ENCODE measurements at regions not wholly inside any gene's neighbourhood (a gene's known extent, or its start where the extent isn't known, plus 50 kb on each side); places are given as distances from the start of the nearest gene placed in this dataset.

GRCh38 chr14:82647088-82647810 is 1113.6 kb upstream of the SEL1L start:
- intact Hi-C loops (cut with DNase I), result no loop called here
- no peak for DNase-seq

GRCh38 chr14:82655770-82656169 is 1122.1 kb upstream of the SEL1L start:
- Histone ChIP-seq H3K4me3 (no peak overlapping the region), H3K27me3 (no peaks in the 10 kb centered on the region), H3K36me3 (no peaks in the 10 kb centered on the region), H3K27ac (no peak overlapping the region), H3K9me3 (no peaks in the 10 kb centered on the region), H3K4me1 (no peaks in the 10 kb centered on the region)
- intact Hi-C loops (cut with DNase I), result no loop called here
- DNase-seq, result no peak
- TF ChIP-seq POLR2A (IDR thresholded peaks at IDR 0.05) (no peak), EP300 (IDR thresholded peaks at IDR 0.05) (no peak)
- 70 to 87% methylated on average over 1 of the region's 1 CpG for WGBS, 2 donors

More at GRCh38 chr14:82647088-82647810, 1113.6 kb upstream of the SEL1L start:
- TF ChIP-seq CTCF (IDR thresholded peaks at IDR 0.05), result no peak
- no peak for TF ChIP-seq EP300 (IDR thresholded peaks at IDR 0.05)
- TF ChIP-seq POLR2A (IDR thresholded peaks at IDR 0.05), result no peak
- TF ChIP-seq POLR2AphosphoS5 (IDR thresholded peaks at IDR 0.05), result no peak
- no peaks in the 10 kb centered on the region for H3K36me3 ChIP-seq
- no peak overlapping the region for H3K4me3 ChIP-seq
- H3K4me1 ChIP-seq, result no peaks in the 10 kb centered on the region
- no peaks in the 10 kb centered on the region for H3K27me3 ChIP-seq
- H3K9me3 ChIP-seq, result no peaks in the 10 kb centered on the region
- WGBS, 2 donors, result 73 to 84% methylated on average over 5 of the region's 5 CpGs
- H3K27ac ChIP-seq, result no peak overlapping the region

- no peaks in the 10 kb centered on the region for H3K27me3 ChIP-seq
- H3K4me1 ChIP-seq, result no peaks in the 10 kb centered on the region
- DNase-seq, result no peak
- H3K27ac ChIP-seq, result no peak overlapping the region
- no peak for TF ChIP-seq POLR2AphosphoS5 (IDR thresholded peaks at IDR 0.05)
- TF ChIP-seq CTCF (IDR thresholded peaks at IDR 0.05), result no peak
- intact Hi-C loops (cut with DNase I), result no loop called here
- 91% methylated on average over 4 of the region's 4 CpGs for WGBS, 2 donors
- H3K4me3 ChIP-seq, result no peak overlapping the region
- H3K36me3 ChIP-seq, result no peaks in the 10 kb centered on the region
- no peaks in the 10 kb centered on the region for H3K9me3 ChIP-seq
Observed at GRCh38 chr14:82657186-82657675, 1123.6 kb upstream of the SEL1L start.

GRCh38 chr14:82661258-82661657 is 1127.6 kb upstream of the SEL1L start:
- H3K36me3 ChIP-seq, result no peaks in the 10 kb centered on the region
- TF ChIP-seq EP300 (IDR thresholded peaks at IDR 0.05), result no peak
- no peak for TF ChIP-seq POLR2A (IDR thresholded peaks at IDR 0.05)
- TF ChIP-seq CTCF (IDR thresholded peaks at IDR 0.05), result no peak
- no peak for TF ChIP-seq POLR2AphosphoS5 (IDR thresholded peaks at IDR 0.05)
- H3K9me3 ChIP-seq, result no peaks in the 10 kb centered on the region
- no peaks in the 10 kb centered on the region for H3K4me1 ChIP-seq
- intact Hi-C loops (cut with DNase I), result no loop called here
- DNase-seq, result no peak
- no peak overlapping the region for H3K4me3 ChIP-seq
- H3K27me3 ChIP-seq, result no peaks in the 10 kb centered on the region
- 73 to 77% methylated on average over 2 of the region's 2 CpGs for WGBS, 2 donors
- no peak overlapping the region for H3K27ac ChIP-seq

GRCh38 chr14:82667006-82667405 is 1133.4 kb upstream of the SEL1L start:
- no peak for TF ChIP-seq POLR2AphosphoS5 (IDR thresholded peaks at IDR 0.05)
- TF ChIP-seq EP300 (IDR thresholded peaks at IDR 0.05), result no peak
- no peak for TF ChIP-seq POLR2A (IDR thresholded peaks at IDR 0.05)
- no peak for TF ChIP-seq CTCF (IDR thresholded peaks at IDR 0.05)
- no peaks in the 10 kb centered on the region for H3K9me3 ChIP-seq
- no peaks in the 10 kb centered on the region for H3K4me1 ChIP-seq
- intact Hi-C loops (cut with DNase I), result no loop called here
- no peaks in the 10 kb centered on the region for H3K36me3 ChIP-seq
- H3K27me3 ChIP-seq, result no peaks in the 10 kb centered on the region
- peak overlapping the region in 1 of 4 donors; percentile 43 for H3K27ac ChIP-seq
- no peak for DNase-seq
- WGBS, 2 donors, result 80 to 88% methylated on average over 4 of the region's 4 CpGs
- H3K4me3 ChIP-seq, result no peak overlapping the region

All from sigmoid colon (tissue), 6 donors.